Effector CD8-positive, alpha-beta T cell (primary cell): ENCODE measurements at regions not wholly inside any gene's neighbourhood (a gene's known extent, or its start where the extent isn't known, plus 50 kb on each side); places are given as distances from the start of the nearest gene placed in this dataset.
"Not testable (repeated sequence)": the region's sequence is repeated elsewhere in the genome, so short reads cannot be mapped to it uniquely, and the experiment has no call there.

ENCODE experiments used
- DNase-seq: peaks from one replicate; lab custom pipeline; 2025; lab: John Stamatoyannopoulos, UW

GRCh38 chr15:45810201-45810600 lies 175.4 kb downstream of the SQOR start:
- no peak for DNase-seq

- no peak for DNase-seq
Observed at GRCh38 chr15:45812200-45812599, 177.4 kb downstream of the SQOR start.

- DNase-seq: not testable (repeated sequence)
Observed at GRCh38 chr15:45817578-45817977, 182.7 kb downstream of the SQOR start.

DNA sequence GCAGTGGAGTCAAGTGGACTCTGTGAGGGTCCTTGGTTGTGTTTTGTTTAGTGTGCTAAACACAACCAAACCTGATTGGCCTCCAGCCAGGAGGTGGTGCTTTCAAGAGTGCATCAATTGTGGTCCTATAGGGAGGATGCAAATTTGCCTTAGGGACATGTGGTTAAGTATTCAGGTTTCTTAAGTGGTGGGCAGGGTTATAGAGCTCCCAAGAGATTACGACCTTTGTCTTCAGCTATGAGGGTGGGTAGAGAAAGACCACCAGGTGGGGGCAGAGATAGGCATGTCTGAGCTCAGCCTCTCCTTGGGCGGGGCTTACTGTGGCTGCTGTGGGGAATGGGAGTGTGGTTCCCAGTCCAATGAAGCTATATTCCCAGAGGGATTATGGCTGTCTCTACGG lies 186.6 kb downstream of the SQOR start:
- DNase-seq: no peak

- DNase-seq: not testable (repeated sequence)
Observed at GRCh38 chr15:45822968-45823367, 188.1 kb downstream of the SQOR start.

DNA sequence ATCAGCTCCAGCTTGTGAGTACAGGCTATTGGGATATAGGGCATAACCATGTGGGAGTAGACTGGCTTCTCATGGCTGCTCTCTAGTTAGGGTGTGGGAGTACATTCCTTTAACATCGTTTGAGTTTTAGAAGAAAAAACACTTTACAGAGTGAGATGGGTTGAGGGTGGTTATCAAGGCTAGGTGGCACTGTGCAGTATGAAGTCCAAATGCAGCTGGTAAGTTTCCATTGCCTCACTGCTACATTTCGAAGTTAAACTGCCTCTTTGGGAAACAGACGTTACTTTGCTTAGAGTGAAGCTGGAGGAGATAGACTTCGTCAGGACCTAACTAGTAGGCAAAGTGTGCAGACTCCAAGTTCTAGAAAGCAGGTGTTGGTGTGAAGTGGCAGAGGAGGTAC lies 192.4 kb downstream of the SQOR start:
- DNase-seq: no peak

GRCh38 chr15:45827766-45828165 lies 192.9 kb downstream of the SQOR start:
- DNase-seq: no peak

DNA sequence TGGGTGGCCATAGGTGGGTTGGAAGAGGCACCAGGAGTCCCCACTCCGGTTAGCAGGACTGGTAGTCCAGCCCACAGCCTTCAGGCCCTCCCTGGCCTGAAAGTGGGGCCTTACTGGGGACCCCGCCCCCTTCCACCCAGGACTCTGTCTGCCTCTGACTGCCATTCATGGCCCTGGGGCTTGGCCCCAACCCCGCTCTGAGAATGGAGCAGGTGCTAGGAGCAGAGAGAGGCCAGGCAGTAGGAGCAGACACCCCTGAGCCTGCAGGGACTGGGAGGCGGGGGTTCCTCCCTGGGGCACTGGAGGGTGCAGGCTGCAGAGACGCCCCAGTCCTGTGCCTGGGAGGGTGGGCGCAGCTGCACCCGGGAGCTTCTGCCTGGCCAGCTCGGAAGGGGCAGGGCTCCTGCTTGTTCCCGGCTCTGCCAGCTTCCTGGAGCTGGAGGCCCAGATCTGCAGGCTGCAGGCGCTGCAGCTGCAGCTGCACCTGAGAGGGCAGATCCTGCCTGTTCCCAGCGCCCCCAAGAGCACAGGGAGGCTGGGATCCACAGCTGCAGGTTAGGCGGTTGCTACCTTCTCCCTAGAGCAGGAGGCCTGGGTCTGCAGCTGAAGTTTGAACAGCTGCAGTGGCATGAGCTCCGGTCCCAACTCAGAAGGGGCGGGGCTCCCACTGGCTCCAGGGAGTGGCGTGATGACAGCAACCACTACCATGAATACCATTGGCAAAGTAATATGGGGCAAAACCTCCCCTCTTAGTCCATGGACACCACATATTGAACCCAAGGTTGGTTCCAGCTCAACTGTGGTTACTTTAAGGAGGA lies 194.7 kb downstream of the SQOR start:
- DNase-seq: no peak

DNA sequence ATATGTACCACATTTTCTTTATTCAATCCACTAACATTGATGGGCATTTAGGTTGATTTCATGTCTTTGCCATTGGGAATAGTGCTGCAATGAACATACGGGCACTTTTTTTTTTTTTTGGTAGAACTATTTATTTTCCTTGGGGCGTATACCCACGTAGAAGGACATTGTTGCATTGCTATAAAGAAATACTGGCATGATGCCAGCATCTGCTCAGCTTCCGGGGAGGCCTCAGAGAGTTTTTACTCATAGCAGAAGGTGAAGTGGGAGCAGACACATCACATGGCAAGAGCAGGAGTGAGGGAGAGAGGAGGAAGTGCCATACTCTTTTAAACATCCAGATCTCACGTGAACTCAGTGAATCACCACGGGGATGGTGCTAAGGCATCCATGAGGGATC lies 197.0 kb downstream of the SQOR start:
- DNase-seq: no peak

DNA sequence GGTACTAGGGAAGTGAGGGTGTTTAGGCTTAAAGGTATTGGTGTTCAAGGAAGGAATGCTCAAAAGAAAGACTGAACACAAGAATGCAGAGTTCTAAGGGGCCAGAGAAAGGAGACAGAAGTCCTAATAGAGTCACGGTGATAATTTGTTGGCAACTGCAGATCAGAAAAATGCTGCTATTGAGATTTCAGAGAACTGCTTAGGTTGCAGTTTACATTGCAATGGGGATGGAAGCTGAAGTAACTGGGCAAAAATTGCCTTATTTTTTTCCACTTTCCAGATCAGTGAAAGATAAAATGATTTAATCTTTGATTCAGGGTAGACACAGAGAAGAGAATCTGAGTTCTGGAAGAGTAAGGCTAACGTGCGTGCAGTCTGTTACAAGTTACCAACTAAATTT lies 199.8 kb downstream of the SQOR start:
- no peak for DNase-seq

GRCh38 chr15:45842151-45842550 lies 207.3 kb downstream of the SQOR start:
- DNase-seq: no peak

GRCh38 chr15:45847645-45848044 lies 212.8 kb downstream of the SQOR start:
- no peak for DNase-seq

DNA sequence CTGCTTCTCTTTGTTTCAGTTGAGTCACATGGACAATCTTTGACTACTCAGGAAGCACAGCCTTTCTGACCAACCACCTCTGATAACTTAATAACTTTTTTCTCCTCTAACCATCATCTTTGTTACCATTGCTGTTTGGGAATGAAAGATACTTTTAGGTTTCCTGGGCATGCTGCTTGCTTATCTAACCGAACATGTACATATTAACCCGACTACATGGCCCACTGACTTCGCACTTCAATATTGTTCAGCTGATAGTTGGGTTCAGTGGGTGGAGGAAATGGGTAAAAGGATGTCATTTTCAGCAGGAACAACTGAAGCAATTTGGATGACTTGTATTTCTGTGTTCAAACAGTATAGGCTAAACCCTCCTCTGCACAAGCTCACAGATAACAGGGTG lies 214.3 kb downstream of the SQOR start:
- DNase-seq: no peak

DNA sequence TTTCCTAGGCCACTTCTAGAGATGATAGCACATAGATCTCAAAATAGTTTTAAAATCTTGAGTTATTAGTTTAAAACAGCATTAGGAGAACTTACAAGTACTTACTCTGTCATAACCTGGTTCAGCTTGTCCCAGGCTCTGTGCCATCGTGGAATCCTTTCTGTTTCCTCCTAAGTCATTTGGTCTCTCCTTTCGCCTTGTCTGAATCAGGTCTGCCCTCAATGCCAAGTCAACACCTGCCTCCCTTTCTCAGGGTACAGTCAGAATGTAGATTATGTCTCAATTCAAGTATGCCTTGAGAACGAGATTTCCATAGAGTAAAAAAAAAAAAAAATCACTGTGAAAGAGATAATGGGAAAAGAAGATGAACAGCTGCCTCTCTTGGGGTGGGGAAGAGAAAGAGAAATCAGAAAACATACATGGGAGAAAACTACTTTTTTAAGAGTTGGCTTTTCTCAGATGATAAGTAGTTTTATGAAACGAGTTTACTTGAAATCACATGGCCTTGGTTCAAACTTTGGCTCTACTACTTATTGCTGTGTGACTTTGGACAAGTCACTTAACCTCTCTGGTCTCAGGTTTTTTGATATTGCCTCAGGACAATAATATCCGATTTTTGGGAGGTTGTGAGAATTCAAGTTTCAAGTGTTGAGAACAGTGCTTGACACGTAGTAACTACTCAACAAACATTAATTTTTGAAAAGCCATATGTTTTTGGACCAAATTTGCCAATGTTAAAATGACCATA lies 219.8 kb downstream of the SQOR start:
- no peak for DNase-seq

DNA sequence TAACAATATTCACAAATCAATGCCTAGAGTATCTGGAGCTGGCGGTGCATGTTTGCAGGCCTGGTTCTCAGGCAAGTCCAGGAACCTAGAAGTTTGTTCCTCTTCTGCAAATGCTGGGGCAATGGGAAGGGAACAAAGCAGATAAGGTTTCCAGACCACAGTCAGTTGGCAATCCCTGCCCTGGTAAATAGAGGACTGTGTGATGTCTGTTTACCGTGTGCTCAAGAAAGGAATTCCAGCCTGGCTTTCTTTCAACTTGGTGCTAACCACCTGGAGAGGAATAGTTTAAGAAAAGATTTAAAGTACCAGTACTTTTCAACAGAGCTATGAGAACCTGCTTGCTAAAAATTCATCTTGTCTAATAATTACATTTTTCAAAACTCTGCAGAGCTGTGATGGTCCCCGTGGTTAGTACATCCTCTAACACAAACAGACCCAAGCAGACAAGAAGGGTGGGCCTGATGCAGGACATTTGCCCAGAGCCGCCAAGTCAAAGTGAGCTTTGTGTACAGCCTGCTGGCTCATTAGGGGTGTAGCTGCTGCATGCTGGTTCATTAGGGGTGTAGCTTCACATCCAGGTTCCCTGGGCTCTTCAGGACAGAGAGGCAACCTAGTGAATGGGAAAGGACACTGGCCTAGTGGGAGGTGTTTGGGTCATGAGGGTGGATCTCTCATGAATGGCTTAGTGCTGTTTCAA lies 220.5 kb downstream of the SQOR start:
- DNase-seq: no peak

GRCh38 chr15:45855907-45856579 lies 221.2 kb downstream of the SQOR start:
- no peak for DNase-seq

DNA sequence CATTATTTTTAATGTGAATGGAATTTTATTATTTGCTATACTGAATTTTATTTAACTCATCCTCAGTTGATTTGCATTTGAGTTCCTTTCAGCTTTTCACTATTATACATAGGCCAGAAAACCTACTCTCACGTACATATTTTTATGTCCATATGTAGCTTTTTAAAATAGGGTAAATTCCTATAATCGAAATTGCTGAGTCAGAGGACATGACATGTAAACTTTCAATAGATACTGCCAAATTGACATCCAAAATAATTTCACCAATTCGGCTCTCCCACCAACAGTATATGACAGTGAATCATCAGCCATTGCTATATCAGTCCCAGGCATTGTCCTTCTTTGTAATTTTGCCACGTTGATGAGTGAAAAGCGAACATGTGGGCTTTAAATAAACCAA lies 222.5 kb downstream of the SQOR start:
- DNase-seq: no peak

DNA sequence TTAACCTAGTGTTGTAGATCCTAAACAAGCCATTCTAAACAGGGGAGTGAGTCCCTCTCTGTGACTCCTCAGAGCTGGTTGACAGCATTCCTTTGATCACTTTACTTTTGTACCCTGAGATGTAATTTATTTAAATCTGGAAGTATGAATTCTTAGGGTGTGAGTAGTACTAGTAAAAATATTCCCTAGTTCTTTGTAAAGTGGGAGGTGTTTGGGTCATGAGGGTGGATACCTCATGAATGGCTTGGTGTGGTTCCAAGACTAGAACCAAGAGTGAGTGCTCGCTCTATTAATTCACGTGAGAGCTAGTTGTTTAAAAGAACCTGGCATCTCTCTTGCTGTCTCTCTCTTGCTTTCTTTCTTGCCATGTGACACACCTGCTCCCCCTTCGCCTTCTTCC lies 223.7 kb downstream of the SQOR start:
- no peak for DNase-seq

- no peak for DNase-seq
Observed at GRCh38 chr15:45862034-45862433, 227.2 kb downstream of the SQOR start.

- no peak for DNase-seq
Observed at GRCh38 chr15:45863881-45864580, 229.2 kb downstream of the SQOR start.

DNA sequence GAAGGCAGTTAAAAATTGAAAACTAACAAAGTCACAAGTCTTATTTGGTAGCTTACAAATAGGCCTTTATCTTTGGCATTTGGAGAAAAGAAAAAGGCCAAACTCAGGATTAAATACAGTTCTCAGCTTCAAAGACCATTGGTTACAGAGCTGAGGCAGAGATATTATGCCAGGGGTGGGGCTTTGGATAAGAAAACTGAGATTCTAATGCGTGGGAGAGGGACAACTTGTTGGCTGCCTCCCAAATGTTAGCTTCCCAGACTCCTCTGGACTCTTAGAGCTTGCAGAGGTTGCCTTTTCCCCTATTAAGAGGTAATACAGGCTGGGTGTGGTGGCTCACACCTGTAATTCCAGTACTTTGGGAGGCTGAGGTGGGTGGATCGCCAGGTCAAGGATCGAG lies 231.8 kb downstream of the SQOR start:
- DNase-seq: no peak

DNA sequence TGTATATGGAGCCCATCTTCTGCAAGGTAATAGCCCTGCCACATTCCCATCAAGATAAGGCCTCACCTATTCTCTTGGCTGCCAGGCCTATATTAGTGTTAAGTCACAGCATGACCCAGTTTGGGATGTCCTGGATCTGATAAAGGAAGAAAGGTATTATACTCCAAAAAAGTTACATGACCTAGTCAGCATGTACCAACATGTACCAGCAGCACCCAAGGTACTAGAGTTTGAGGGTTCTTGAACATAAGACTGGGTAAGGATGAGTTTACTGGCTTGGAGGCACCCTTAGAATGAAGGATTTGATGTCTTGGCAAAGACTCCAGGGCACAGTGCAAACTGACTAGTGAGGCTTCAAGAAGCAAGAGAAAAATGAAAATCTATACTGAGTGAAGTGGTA lies 232.5 kb downstream of the SQOR start:
- no peak for DNase-seq
